HG03521 (cell line): ENCODE measurements at regions not wholly inside any gene's neighbourhood (a gene's known extent, or its start where the extent isn't known, plus 50 kb on each side); places are given as distances from the start of the nearest gene placed in this dataset.

ENCODE experiments used
- ATAC-seq: cut with Tn5 transposase; IDR thresholded peaks from one replicate; pipeline ENCODE4 v1.9.1; 2021; ENCODE audit warnings: mild to moderate bottlenecking, moderate library complexity; ENCODE audit not compliant: unreplicated experiment

DNA sequence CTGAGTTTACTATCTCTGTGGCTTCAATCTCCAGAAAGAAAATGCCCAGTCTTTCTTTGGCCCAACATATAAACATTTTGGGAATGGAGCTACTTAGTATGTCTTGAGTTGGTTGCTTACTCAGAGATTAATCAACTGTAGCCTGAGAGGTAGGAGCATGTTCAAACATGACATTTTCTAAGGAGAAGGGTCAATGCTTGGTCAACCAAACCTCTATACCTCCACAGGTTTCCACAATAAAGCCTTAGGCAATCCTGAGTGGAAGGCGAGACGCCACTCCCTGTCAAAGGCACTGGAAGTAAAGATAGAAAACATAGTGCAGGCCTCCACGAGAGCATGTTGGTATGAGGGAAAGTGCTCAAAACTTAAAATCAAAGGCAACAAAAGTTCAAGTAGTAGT, 411.4 kb downstream of the KCTD16 start:
- no peak for ATAC-seq

DNA sequence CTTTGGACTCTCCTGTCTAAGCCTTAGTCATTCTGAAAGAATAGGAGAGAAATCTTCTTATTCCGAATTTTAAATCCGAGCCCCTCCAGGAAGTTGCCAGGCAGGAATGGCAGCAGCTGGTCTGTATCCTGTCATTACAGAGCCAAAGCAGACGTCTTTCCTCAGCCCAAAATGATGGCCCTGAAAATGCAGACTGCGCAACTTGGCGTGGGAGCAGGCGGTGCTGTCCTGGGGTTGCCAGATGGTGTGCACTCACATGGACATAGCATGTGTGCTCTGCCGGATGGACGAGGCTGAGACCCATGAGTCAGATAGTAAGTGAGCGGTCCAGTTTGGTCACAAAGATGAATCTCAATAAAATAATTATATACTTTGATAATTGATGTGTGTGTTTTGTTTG, 410.4 kb downstream of the KCTD16 start:
- ATAC-seq: no peak

DNA sequence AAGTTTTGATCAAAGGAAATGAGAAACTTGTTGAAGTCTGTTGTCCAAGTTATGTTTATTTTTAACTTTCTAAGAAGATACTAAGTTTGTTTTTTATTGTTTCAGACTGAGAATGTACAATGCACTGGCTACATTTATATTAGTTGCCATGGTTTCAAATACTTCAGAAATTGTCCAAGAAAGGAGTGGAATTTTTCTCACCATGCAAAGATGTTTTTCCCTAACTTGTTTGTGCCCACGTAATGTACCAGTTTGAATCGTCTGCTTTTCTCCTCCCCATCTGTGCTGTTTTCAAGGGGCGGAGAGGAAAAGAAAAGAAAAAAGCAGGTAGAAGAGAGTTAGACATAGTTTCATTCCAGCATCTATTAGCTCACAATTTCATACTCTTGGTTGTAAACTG, 407.0 kb downstream of the KCTD16 start:
- no peak for ATAC-seq

DNA sequence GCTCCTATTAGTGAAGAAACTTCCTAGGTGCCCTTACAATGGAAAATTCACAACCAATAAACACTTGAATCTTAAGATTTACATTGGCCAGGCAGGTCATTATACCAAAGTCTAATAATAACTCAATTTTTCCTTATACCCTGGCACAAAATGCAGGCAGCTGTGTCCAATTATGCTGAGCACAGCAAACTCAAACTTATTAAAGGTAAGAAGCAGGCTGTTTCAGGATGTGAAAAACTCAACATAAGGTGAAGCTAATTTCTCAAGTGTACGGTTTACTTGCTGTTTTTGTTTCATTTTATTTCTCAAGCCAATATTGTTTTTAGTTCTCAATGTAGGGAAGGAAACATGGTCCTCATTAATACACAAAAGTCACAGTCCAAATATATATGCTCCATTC, 405.1 kb downstream of the KCTD16 start:
- ATAC-seq: no peak

DNA sequence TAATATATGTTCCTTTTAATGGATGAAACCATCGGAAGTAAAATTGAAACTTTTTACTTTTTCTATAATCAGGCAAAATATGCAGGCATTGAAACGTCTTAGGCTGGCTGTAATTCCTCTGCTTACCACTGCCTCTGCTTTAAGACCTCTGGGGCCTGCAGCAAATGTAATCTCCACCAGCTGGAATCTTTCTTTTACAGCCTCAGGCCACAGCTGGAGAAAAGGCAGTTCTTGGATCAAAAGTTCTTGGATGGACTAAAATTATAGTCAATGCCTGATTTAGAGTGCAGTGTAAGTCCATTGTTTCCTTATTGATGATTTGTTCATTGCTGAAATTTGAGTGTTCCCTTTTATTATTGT, 396.7 kb downstream of the KCTD16 start:
- no peak for ATAC-seq

DNA sequence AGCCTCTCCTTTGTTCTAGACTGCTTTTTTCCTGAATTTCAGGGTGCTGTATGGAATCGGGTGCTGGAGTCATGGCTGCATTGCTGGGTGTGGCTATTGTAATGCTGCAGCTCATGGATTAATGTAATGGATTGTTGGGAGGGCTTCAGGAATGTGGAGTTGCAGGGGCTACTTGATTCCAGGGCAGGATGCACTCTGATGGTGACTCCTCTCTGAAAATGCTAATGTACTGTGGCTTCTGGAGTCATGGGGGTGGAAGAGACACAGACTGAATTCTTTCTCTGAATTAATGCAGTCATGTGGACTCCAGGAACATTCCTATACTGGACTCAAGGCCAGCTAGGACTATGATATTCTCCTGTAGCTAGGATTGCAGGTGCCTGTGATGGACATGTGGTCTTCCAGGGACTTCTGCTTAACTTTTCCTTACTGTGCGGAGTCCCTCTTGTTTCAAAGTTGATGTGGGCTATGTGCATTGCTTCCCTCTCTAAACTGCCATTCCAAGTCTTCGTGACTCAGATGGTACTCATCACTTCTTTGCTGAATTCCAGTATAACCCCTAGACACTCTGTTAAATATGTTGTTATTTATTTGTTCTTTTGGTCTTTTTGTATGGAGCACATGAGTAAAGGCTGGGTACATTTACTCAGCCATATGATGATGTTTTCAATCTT, 396.2 kb downstream of the KCTD16 start:
- ATAC-seq: no peak

DNA sequence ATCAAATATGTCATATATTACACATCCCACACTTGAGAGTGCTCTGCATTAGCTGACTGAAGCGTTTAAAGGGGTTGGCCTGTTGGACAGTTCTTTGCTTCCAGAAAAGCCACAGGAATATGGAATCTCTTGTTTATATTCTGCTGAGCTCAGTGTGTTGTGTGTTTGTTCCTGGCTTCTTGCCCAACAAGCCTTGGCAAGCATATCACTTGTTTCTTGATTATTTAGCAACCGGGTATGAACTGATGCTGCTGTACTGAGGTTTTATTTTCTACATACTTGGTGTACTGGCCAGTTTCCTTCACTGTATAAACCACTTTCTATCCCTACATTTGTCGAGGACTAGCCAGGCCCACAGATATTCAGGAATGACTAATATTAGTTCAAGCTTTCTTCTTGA, 378.9 kb downstream of the KCTD16 start:
- no peak for ATAC-seq

DNA sequence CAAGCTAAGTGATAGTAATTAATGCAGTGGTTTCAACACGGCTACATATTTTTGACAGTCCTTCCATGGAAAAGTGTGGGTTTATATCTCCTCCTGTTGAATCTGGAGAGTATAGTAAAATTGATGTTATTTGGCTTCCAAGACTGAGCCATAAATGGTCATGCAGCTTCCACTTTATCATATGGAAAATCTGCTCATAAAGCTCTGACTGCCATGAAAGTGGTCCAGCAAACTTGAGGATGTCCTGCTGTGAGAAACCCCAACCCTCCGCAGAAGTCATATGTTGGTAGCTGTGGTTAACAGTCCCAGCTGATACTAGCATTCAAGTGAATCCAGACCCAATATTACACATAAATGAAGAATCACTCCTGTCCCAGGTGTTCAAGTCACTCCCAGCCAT, 378.3 kb downstream of the KCTD16 start:
- ATAC-seq: no peak

DNA sequence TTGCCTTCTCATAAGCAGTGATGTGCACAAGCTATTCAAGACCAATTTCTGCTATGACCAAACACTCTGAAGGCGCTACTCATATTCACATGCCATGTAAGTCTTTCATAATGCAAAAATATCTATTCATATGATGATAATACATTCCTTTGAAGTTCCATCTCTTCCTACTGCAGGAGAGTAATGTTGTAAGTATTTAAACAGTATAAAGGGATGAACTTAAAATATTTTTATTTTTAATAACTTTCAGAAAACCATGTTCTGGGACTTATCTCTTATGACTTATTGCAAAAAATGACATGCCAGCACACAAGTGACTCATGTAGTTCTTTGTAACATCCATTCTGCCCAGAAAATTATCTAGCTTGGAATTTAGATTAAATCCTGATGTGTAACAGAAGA, 376.4 kb downstream of the KCTD16 start:
- ATAC-seq: no peak

DNA sequence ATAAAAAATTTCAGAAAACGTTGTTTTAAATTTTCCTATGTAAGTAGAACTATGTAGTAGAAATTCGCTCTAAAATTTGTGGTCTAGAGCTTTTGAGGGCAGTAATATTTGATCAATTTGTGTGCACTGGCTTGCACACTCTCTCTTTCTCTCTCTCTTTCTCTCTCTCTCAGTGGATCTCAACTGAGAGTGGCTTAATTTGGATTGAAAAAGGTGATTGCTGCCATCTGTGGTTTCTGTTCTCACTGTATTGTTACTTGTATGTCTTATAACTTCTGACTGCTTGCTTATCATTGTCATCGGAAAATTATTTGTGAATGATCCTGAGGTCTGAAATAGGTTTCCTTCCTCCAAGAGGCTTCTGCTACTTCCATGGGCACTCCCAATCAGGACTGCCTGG, 368.2 kb downstream of the KCTD16 start:
- no peak for ATAC-seq
